Hepatocyte (in vitro differentiated cells): ENCODE measurements at regions not wholly inside any gene's neighbourhood (a gene's known extent, or its start where the extent isn't known, plus 50 kb on each side); places are given as distances from the start of the nearest gene placed in this dataset.
A peak's percentile ranks its signal among the peaks of the same experiment; 100 is the strongest.

Experiments
- DNase-seq: peaks from one replicate; pipeline ENCODE4 v3.0.0-alpha.2; 2016; ENCODE audit warnings: low spot score
- H2AFZ ChIP-seq: fragments of 200-600 bp; sonication (generic); 2 replicates; pipeline ENCODE4 v1.6.0; 2016; ENCODE audit warnings: antibody characterized with exemption, mild to moderate bottlenecking
- H3K27ac ChIP-seq: fragments of 200-600 bp; sonication (generic); 2 replicates; pipeline ENCODE4 v1.5.1; 2016; ENCODE audit warnings: mild to moderate bottlenecking
- H3K27me3 ChIP-seq: fragments of 200-600 bp; sonication (generic); 2 replicates; pipeline ENCODE4 v1.6.1; 2016
- H3K36me3 ChIP-seq: fragments of 200-600 bp; sonication (generic); replicated peaks from 2 replicates; pipeline ENCODE4 v1.5.1; 2016; ENCODE audit warnings: low read depth; ENCODE audit not compliant: insufficient read depth
- H3K4me1 ChIP-seq: fragments of 200-600 bp; sonication (generic); 2 replicates; pipeline ENCODE4 v1.5.1; 2016; ENCODE audit warnings: mild to moderate bottlenecking, moderate library complexity; ENCODE audit not compliant: insufficient read depth
- H3K4me2 ChIP-seq: fragments of 200-600 bp; sonication (generic); 2 replicates; pipeline ENCODE4 v1.6.0; 2016
- H3K4me3 ChIP-seq: fragments of 200-600 bp; sonication (generic); 2 replicates; pipeline ENCODE4 v1.5.1; 2016; ENCODE audit warnings: mild to moderate bottlenecking
- H3K79me2 ChIP-seq: fragments of 200-600 bp; sonication (generic); 2 replicates; pipeline ENCODE4 v1.6.0; 2017; ENCODE audit warnings: mild to moderate bottlenecking
- H3K9me2 ChIP-seq: fragments of 200-600 bp; sonication (generic); replicated peaks from 2 replicates; pipeline ENCODE4 v1.6.0; 2017; ENCODE audit warnings: mild to moderate bottlenecking; ENCODE audit not compliant: insufficient read depth
- H3K9me3 ChIP-seq: fragments of 200-600 bp; sonication (generic); 2 replicates; pipeline ENCODE4 v1.5.1; 2016; ENCODE audit warnings: low read depth, mild to moderate bottlenecking
- H4K20me1 ChIP-seq: fragments of 200-600 bp; sonication (generic); 2 replicates; pipeline ENCODE4 v1.6.0; 2016; ENCODE audit warnings: mild to moderate bottlenecking; ENCODE audit not compliant: insufficient read depth, poor library complexity, severe bottlenecking
- EZH2 ChIP-seq: fragments of 200-600 bp; sonication (generic); IDR thresholded peaks from 2 replicates; pipeline ENCODE4 v1.6.1; 2016; ENCODE audit warnings: antibody characterized with exemption, mild to moderate bottlenecking, borderline replicate concordance
- EZH2phosphoT487 ChIP-seq: fragments of 200-600 bp; sonication (generic); IDR thresholded peaks from one replicate; pipeline ENCODE4 v1.6.1; 2018; ENCODE audit warnings: antibody characterized with exemption, mild to moderate bottlenecking, low read depth, moderate library complexity; ENCODE audit not compliant: unreplicated experiment, severe bottlenecking
- WGBS: methylation state at CpG from one replicate; pipeline ENCODE4 v1.1.6; 2016; ENCODE audit warnings: low lambda C conversion rate; ENCODE audit errors: missing lambda C conversion rate; 5-methylcytosine and 5-hydroxymethylcytosine counted together
- TF ChIP-seq, protein P1 (sequence below): fragments of 200-600 bp; sonication (generic); IDR thresholded peaks from 2 replicates; pipeline ENCODE4 v1.5.1; 2016; ENCODE audit warnings: antibody characterized with exemption, mild to moderate bottlenecking; ENCODE audit not compliant: poor library complexity

DNA sequence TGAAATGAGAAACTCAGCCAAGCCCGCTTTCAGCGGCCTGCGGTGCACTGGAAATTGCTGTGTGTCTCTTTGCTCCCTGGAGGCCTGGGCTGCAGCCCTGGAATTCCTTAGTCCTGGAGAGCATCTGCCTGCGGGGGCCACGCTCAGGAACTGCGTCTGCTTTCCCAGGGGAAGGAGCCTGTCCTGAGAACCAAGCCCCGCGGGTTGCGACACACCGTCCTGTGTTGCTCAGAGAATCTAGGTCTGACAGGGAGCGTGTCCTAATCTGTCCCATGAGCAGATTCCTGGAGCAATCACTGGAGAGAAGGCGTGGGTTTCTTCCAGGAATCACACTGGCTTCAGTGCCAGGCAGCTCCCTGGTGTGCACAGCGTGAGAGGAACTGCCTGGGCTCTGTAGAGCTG, 708.1 kb downstream of the BRD1 start:
- H3K4me3 ChIP-seq, result no peak overlapping the region
- no peaks in the 10 kb centered on the region for H4K20me1 ChIP-seq
- TF ChIP-seq EZH2phosphoT487, result no peak
- TF ChIP-seq EZH2, result no peak
- TF ChIP-seq, protein P1, sequence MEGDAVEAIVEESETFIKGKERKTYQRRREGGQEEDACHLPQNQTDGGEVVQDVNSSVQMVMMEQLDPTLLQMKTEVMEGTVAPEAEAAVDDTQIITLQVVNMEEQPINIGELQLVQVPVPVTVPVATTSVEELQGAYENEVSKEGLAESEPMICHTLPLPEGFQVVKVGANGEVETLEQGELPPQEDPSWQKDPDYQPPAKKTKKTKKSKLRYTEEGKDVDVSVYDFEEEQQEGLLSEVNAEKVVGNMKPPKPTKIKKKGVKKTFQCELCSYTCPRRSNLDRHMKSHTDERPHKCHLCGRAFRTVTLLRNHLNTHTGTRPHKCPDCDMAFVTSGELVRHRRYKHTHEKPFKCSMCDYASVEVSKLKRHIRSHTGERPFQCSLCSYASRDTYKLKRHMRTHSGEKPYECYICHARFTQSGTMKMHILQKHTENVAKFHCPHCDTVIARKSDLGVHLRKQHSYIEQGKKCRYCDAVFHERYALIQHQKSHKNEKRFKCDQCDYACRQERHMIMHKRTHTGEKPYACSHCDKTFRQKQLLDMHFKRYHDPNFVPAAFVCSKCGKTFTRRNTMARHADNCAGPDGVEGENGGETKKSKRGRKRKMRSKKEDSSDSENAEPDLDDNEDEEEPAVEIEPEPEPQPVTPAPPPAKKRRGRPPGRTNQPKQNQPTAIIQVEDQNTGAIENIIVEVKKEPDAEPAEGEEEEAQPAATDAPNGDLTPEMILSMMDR, result no peak
- peaks cover 2% of the 10 kb centered on the region for H3K4me1 ChIP-seq
- H2AFZ ChIP-seq, result no peak overlapping the region
- H3K27me3 ChIP-seq, result no peaks in the 10 kb centered on the region
- no peak overlapping the region for H3K27ac ChIP-seq
- H3K9me3 ChIP-seq, result no peaks in the 10 kb centered on the region
- H3K4me2 ChIP-seq, result no peak overlapping the region
- peak; percentile 62 for DNase-seq
- no peaks in the 10 kb centered on the region for H3K9me2 ChIP-seq
- 44% methylated on average over 13 of the region's 13 CpGs for WGBS
- H3K79me2 ChIP-seq, result no peaks in the 10 kb centered on the region
- H3K36me3 ChIP-seq, result no peaks in the 10 kb centered on the region

DNA sequence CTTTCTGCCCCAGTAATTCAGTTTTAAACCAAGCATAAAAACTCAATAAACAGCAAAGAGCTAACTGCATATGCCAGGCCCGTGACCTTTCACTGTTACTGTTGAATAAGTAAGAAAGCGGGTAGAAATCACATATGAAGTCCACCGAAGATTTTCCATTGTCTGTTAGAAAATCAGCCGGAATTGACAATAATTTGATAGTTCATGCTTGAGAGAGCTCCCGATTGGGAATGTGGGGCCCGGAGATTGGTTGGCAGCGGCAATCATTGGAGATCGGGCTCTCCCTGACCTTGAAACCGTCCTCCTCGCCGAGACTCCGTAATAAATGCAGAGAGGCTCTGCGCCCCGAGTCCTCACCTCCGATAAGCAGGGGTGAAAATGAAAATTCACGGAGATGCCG, 709.6 kb downstream of the BRD1 start:
- Histone ChIP-seq H2AFZ (no peak overlapping the region), H3K79me2 (no peaks in the 10 kb centered on the region), H4K20me1 (no peaks in the 10 kb centered on the region), H3K36me3 (no peaks in the 10 kb centered on the region), H3K9me2 (no peaks in the 10 kb centered on the region), H3K4me2 (no peak overlapping the region), H3K27me3 (no peaks in the 10 kb centered on the region), H3K4me1 (peaks cover 2% of the 10 kb centered on the region), H3K27ac (no peak overlapping the region), H3K4me3 (no peak overlapping the region), H3K9me3 (no peaks in the 10 kb centered on the region)
- no peak for DNase-seq
- no peak for TF ChIP-seq EZH2phosphoT487
- WGBS, result 99% methylated on average over 17 of the region's 17 CpGs

DNA sequence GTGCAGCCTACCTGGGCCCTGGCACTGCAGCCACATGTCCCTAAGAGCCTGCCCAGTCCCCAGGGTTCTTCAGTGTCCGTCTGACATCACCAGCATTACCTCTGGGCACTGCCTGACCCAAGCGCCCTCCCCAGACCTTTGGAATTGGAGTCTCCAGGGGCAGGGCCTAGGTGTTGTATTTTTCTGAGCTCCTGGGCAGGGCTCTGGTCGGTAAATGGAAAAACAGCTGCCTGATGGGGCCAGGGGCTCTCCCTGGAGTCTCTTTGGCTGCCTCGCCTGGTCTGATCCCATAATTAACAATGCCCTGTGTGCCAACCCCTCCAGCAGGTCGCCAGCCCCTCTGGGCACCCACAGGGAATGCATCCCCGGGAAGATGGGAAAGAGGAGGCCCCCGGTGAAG, 710.2 kb downstream of the BRD1 start:
- no peaks in the 10 kb centered on the region for H3K79me2 ChIP-seq
- no peaks in the 10 kb centered on the region for H3K36me3 ChIP-seq
- H3K9me2 ChIP-seq, result no peaks in the 10 kb centered on the region
- H2AFZ ChIP-seq, result no peak overlapping the region
- no peak overlapping the region for H3K27ac ChIP-seq
- 80% methylated on average over 7 of the region's 7 CpGs for WGBS
- H4K20me1 ChIP-seq, result no peaks in the 10 kb centered on the region
- H3K4me2 ChIP-seq, result no peak overlapping the region
- no peaks in the 10 kb centered on the region for H3K9me3 ChIP-seq
- TF ChIP-seq EZH2 (no peak), EZH2phosphoT487 (no peak)
- TF ChIP-seq, protein P1, result no peak
- H3K4me1 ChIP-seq, result peaks cover 2% of the 10 kb centered on the region
- no peak overlapping the region for H3K4me3 ChIP-seq
- DNase-seq, result no peak
- H3K27me3 ChIP-seq, result no peaks in the 10 kb centered on the region

DNA sequence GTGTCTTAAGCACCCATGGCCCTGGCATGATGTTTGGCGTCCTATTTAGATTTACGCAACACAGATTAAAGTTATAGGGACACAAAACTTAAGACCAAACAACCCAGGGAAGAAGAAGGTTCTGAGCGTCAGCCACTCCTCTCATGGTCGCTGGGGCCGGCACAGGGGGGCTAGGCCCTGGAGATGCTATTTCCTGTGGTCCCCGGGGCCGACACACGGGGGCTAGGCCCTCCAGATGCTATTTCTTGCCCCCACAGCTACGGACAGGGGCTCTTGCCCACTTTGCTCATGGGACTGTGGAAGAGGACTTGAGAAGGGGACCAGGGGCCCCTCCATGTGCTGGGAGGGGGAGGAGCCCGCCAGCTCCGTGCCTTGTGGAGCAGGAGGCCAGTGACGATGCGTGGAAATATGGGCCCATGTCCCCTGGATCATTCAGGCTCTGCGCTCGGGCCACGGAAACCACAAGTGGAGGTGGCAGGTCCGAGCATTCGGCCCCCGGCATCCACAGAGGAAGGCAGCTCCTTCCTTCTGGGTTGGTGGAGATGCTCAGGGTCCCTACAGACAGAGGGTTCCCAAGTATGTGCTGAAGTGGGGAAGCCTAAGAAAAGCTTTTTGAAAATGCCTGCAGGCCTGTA, 711.1 kb downstream of the BRD1 start:
- Histone ChIP-seq H3K9me3 (no peaks in the 10 kb centered on the region), H3K4me3 (no peak overlapping the region), H3K79me2 (no peaks in the 10 kb centered on the region), H3K9me2 (no peaks in the 10 kb centered on the region), H3K36me3 (no peaks in the 10 kb centered on the region), H2AFZ (no peak overlapping the region), H3K27me3 (no peaks in the 10 kb centered on the region), H4K20me1 (no peaks in the 10 kb centered on the region), H3K4me1 (peaks cover 2% of the 10 kb centered on the region), H3K4me2 (no peak overlapping the region), H3K27ac (no peak overlapping the region)
- no peak for DNase-seq
- TF ChIP-seq EZH2 (no peak), EZH2phosphoT487 (no peak)
- TF ChIP-seq, protein P1, result no peak
- WGBS, result 93% methylated on average over 19 of the region's 19 CpGs
